ENCODE measurements at regions not wholly inside any gene's neighbourhood (a gene's known extent, or its start where the extent isn't known, plus 50 kb on each side); places are given as distances from the start of the nearest gene placed in this dataset.

DNA sequence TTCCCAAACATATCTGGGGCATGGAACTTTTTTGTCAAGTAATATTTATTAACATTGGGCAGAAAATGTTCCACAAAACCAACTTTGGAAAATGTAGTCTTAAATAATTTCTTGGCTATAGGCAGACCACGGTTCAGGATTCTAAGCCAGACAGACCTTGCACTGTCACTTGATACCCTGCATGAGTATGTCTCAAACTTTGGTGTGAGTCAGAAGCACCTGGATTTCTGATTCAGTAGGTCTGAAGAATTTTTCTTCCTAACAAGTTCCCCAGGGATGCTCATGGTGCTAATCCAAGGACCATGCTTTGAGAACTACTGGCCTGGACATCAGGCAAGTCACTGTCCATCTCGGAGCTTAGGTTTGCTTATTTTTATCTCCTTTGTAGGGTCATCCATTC lies 562.0 kb downstream of the PLPP3 start:
- DNase-seq: no peak

DNA sequence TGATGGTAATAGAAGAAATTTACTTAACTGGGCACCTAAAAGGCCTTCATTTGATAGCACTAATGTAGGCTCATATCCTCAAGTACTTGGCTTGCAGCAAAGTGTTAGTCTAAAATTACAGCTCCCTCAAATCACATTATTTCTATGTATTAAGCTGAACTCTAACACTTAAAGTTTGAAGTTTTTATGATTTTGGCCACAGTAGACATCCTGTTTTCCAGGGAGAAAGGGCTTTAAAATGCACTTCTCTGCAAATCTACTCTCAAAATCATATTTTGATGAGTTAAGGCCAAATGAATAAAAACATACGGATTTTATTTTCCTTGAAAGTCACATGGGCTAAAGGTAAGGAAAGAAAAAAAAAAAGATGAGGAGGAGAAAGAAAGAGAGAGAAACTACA lies 575.5 kb downstream of the PLPP3 start:
- DNase-seq: no peak

GRCh38 chr1:56002231-56002630 lies 577.1 kb downstream of the PLPP3 start:
- DNase-seq: no peak

DNA sequence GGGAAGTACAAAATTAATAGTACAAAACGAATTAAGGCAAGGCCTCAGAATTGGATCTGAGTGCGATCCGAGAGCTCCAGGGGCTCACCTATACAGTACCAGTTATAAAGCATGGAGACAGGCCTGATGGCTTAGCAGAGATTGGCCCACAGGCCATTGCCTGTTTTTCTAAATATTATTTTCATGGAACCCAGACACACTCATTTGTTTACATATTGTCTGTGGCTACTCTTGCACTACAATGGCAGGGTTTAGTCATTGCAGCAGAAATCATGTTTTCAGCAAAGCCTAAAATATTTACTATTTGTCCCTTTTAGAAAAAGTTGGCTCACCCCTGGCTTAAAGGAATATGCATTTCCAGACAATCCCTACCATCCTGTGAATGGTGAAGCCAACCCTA lies 578.9 kb downstream of the PLPP3 start:
- no peak for DNase-seq

DNA sequence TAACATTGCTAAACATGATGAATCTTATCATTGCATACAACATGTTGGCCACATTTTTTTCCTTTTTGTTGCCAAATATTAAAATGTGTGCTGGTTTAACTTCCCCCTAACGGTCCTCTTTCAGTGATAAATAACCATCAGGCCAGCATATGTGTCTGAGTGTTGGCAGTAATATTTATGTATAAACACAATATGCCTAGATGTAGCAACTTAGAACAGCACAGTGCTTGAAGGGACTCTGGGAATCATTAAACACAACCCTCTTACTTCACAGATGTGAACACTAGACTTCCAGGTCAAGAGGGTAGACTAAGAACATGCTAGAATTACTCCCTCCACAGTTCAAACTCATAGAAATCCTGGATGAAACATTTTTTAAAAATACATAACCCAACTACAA lies 581.8 kb downstream of the PLPP3 start:
- DNase-seq: no peak

DNA sequence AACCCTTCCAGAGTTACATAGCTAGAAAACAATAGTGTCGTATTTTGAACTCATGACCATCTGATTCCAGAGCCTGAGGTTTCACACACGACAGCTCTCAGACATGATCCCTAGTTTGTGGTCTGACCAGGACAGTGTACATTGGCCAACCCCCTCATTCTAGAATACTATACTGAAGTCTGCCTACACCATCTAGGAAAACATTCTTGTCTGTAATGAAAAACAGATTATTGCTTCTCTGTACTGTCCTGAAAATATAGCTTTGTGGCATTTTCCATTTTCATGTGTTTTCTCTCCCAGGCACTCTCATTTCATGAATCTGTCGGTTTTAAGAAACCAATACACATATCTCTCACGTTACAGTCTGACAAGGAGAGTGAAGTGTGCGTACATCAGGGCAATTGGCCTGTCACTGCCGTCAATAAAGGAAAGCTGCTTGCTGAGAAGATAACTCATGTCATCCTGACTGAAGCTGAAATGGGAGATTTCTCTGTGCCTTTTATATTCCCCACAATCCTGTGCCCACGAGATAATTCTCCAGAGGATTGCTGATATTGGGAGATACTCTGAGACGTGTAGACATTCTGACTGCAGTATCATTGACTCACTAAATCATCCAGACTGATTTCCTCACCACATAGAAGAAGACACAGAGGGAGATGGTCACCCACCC lies 585.6 kb downstream of the PLPP3 start:
- no peak for DNase-seq

DNA sequence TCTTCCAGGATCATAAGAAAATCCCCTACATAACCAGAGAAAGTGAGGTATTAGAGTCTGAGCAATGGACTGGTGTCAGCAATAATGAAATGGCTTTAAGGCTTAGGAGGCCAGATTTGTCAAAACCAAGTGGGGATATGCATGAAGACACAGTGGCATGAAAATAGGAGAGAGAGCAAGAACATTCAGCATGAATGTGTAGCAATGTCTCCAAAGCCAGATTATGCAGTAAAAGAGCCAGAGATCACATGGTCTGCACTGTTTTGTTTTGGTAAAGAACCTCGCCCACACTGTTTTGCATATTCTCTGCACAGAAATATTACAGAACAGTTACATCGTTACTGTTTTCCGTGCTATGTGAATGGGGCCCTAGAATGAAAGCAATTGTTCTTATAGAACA lies 589.4 kb downstream of the PLPP3 start:
- DNase-seq: no peak

DNA sequence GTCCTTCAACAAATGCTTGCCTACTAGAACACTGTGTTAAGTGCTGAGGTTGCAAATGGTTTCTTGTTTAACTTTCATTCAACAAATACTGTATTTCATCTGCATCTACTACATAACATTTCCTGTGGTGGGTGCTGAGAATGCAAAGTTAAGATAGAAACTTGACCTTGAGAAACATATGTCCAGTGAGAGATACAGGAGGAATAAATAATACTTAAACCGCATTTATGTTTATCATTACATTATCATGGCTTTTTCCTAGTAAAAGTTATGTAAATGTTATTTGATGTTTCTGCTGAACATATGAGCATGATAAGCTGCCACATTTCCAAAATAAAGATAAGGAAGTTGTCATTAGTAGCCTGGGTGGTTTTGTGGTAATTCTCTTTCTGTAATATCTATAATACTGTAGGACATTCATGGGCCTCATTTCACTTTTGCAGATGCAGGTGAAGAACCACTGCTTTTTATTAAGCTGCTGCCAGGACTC lies 590.4 kb downstream of the PLPP3 start:
- no peak for DNase-seq

DNA sequence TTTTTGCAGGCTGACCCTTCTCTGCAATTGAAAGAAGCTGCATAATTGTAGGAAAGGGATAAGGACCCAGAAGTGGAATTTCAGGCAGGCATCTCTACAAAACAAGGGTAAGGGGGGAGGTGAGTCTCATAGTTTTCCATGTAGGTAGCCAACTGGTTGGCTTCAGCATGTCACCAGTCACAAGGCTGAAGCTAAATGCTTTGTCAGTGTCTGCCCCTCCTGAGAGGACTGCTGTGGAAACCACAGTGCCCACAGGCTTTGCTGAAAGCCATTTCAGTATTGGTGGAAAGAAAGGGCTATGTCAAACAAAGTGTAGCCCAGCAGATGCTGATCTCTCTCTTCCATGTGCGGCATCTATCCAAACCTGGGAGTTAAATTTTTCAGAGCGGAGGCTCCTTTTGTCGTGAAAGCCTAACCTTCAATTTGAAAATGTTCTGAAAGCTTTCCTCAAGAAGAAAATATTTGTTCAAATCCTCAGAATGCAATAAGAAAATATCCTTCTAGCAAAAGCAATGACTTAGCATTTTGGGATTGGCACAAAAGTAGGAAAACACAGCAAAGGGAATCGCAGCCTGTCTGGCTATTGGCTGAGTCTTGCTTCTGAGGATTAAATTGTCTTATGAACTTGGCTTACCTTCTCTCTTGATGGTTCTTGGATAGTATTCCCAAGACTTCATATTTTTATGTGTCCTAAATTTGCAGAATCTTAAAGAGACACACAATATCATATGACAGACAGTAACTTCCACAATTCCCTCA lies 591.7 kb downstream of the PLPP3 start:
- no peak for DNase-seq

- DNase-seq: no peak
Observed at GRCh38 chr1:55986003-55986402, 593.4 kb downstream of the PLPP3 start.

DNA sequence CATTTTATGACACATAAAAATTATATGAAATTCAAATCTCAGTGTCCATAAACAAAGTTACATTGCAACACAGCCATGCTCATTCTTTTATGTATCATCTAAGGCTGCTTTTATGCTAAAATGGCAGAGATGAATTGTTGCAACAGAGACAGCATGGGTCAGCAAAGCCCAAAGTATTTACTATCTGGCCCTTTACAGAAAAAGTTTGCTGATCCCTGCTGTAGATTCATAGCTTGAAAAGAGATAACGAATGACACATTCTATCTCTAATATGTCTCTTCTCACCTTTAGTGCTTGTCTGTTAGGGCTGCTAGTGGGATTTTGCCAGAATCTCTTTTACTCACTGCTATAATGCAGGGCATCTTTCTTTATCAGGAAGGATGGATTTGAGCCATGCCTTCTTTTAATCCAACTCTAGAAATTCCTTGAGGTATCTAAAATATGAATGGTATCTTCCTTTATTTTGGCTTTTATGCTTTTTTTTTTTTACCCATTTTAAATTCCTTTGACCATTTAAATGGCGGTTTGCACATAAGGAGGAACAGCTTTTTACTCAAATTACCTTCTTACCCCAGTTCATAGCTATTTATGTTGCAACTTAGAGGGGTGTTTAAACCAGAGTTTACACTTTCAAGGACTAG lies 598.2 kb downstream of the PLPP3 start:
- DNase-seq: no peak

DNA sequence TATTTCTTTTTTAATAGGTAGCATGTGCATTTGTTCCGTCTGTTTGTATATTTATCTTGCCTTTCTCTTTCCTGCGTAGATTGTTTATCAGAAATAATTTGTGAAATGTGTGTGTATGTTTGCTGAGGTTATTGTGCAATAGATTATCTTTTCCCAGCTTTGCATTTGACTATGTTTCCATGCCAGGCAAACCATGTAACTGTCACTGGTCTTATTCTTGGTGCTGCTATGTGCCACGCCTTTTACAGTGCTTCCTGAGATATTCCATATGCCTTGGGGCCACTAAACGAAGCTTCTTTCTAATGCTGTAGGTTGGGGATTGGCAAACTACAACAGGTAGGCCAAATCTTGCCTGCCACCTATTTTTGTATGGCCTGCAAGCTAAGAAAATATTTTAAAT lies 598.8 kb downstream of the PLPP3 start:
- DNase-seq: no peak

DNA sequence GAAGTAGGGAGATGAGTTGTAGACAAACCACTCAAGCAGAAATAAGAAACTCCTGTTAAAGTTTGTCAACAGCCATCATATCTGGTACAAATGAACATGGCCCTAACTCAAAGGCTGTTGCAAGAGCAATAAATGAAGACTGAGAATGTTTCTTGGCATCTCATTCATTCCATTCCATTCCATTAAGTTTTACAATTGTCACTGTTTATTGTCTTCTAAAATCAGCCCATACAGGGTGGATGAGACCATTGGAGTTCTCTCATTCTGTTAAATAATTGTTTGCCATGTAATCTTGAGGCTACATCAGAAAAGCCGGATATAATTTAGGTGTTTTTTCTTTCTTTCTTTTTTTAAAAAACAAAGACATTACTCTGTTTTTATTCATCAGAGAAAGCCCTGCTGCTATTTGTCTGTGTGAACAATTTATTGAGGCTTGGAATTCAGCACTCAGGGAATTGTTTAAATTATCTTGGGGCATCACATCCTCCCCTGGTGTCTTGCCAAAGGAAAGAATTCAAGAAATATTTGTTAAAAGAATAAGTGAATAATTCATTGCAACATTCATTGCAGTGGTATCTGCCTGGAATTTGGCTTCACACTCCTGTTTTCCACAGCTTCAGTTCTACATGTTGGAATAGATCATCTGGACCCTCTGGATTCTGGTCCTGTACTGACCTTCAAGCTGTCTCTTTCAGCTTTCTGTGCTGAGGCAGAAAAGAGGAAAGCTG lies 604.5 kb downstream of the PLPP3 start:
- no peak for DNase-seq

DNA sequence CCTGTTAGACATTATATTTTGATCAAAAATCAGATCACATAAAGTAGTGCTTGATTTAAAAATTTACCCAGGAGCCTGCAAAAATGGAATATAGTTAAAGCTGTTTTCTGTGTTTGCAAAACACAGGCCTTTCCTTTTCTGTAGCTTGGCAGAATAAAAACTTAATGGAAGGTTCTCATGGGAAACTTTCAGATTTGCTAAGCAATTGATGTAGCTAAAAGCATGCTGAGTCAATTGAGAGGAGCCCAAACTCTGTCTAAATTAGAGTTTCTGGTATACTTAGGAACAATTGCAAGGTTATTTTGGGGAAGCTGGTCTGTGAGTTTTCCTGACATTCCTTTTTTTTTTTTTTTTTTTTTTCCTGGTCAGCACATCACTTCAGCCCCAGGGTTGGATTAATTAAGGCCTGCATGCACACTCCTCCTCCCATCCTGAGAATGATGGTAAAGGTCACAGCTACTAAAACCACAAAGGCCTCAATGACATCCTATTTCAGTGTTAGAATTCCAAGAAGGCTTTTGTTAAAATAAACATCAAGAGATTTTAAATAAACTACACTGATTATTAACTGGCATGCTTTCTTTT lies 608.7 kb downstream of the PLPP3 start:
- no peak for DNase-seq

DNA sequence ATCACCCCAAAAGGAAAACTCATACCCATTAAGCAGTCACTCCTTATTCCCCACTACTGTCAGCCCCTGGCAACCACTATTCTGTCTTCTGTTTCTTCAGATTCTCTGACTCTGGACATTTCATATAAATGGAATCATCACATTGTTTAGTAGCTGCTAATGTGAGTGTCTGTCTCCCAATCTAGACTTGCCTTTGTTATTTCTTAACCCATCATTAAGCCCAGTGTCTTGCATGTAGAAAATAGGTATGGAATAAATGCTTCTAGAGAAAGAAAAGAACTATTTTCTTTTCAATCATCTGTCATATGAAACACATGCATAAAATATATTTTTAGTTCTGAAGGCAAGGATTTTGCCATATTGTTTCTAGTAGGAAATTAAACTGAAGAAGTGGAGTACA lies 610.0 kb downstream of the PLPP3 start:
- DNase-seq: no peak

DNA sequence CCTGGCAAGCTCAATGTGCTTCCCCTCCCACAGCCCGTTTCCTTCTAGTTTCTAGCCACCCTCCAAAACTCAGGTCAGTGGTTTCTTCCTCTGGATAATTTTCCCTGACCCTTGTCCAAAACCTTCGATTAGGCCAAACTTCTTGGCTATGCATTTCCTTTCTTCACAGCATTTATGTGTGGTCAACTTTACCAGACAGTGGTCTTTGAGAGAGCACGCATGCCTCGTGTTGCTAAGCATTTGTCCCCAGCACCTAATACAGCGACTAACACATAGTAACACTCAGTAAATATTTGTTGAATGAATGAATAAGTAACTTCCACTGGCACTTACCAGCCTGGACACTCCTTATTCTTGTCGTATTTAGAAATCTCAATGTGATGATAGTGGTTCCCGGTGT lies 610.7 kb downstream of the PLPP3 start:
- DNase-seq: no peak

DNA sequence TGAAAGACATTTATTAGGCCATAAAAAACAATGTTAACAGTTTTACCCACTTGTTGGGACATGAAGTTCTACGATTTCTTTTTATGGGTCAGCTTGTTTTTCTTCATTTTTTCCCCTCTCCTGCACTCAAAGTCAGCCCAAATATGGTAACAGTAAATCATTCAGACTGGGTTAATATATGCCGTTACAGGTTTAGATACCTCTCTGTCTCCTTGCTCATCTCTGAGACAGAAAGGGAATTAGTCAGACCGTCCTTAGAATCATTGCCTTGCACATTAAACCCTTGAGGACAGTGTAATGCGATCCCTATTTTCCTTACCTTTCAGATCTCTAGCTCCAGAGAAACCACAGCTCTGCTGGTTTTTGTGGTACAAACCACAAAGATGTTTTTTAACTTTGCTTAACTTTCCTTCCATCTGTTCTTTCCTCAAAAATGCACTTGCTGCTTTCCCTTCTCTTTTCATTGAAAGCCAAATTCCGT lies 613.3 kb downstream of the PLPP3 start:
- no peak for DNase-seq

GRCh38 chr1:55962472-55962871 lies 616.9 kb downstream of the PLPP3 start:
- DNase-seq: no peak

- no peak for DNase-seq
Observed at GRCh38 chr1:55959136-55959548, 620.2 kb downstream of the PLPP3 start.

DNA sequence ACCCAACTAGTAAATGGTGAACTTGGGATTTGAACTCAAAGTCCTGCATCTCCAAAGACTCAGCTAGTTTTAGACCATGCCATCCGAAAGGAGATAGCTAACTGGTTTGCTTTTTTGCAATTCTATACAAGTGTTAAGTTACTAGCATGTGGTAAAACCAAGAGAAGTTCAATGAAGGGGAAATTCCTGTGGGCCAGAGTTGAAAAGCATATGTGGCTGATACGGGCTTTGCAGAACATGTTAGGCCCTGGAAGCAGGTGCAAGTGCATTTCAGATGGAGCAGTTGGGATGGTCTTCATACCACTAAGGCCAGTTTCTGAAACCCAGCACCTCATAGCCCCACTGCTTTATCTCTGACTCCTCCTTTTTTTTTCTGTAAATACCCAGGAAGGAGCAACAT lies 620.9 kb downstream of the PLPP3 start:
- no peak for DNase-seq

DNA sequence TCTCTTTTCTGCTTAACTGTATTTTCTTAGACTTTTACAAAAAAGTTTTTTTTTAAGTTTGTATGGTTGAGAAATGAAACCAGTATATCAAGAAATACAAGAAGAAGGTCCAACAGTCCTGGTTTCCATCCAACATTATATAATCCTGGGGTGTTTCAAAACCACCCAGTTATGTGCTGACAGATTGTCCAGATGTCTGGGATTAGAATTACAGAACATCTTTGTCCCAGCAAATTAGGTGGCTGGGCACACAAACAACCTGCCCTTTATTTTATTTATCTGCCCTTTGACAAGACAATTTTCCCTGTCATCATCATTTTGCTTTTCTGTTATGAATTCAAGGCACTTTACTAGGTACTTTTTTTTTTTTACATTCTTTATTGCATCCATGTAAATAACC lies 622.1 kb downstream of the PLPP3 start:
- DNase-seq: no peak

- DNase-seq: no peak
Observed at GRCh38 chr1:55955016-55955621, 624.2 kb downstream of the PLPP3 start.

Measured in NCI-H1930 (cell line).